HG02642 (cell line): ENCODE measurements at regions not wholly inside any gene's neighbourhood (a gene's known extent, or its start where the extent isn't known, plus 50 kb on each side); places are given as distances from the start of the nearest gene placed in this dataset.

Experiments
- ATAC-seq: cut with Tn5 transposase; IDR thresholded peaks from one replicate; pipeline ENCODE4 v1.9.1; 2021; ENCODE audit warnings: mild to moderate bottlenecking; ENCODE audit not compliant: unreplicated experiment, poor library complexity

- no peak for ATAC-seq
These were observed 454.5 kb downstream of the SUCLA2 start for GRCh38 chr13:47546391-47547225.

GRCh38 chr13:47545201-47546024, 455.7 kb downstream of the SUCLA2 start:
- no peak for ATAC-seq

GRCh38 chr13:47539317-47539716, 461.8 kb downstream of the SUCLA2 start:
- no peak for ATAC-seq

GRCh38 chr13:47523771-47524170, 477.3 kb downstream of the SUCLA2 start:
- ATAC-seq: no peak

GRCh38 chr13:47521890-47522487, 479.1 kb downstream of the SUCLA2 start:
- no peak for ATAC-seq

GRCh38 chr13:47519626-47520025, 481.4 kb downstream of the SUCLA2 start:
- no peak for ATAC-seq

- no peak for ATAC-seq
These were observed 482.5 kb downstream of the SUCLA2 start for GRCh38 chr13:47518530-47518929.

- ATAC-seq: no peak
These were observed 489.4 kb downstream of the SUCLA2 start for GRCh38 chr13:47511647-47512046.

- ATAC-seq: no peak
These were observed 492.4 kb downstream of the SUCLA2 start for GRCh38 chr13:47508527-47509228.

- no peak for ATAC-seq
These were observed 497.6 kb downstream of the SUCLA2 start for GRCh38 chr13:47503475-47503874.

GRCh38 chr13:47502166-47502565, 498.9 kb downstream of the SUCLA2 start:
- no peak for ATAC-seq

GRCh38 chr13:47499358-47500150, 501.5 kb downstream of the SUCLA2 start:
- no peak for ATAC-seq

- ATAC-seq: no peak
These were observed 516.5 kb downstream of the SUCLA2 start for GRCh38 chr13:47484548-47484947.

GRCh38 chr13:47481536-47481935, 519.5 kb downstream of the SUCLA2 start:
- ATAC-seq: no peak

GRCh38 chr13:47480951-47481350, 520.1 kb downstream of the SUCLA2 start:
- no peak for ATAC-seq

- ATAC-seq: no peak
These were observed 521.0 kb downstream of the SUCLA2 start for GRCh38 chr13:47480121-47480520.

- no peak for ATAC-seq
These were observed 522.1 kb downstream of the SUCLA2 start for GRCh38 chr13:47478985-47479384.

GRCh38 chr13:47475441-47475948, 525.6 kb downstream of the SUCLA2 start:
- no peak for ATAC-seq

- ATAC-seq: no peak
These were observed 526.2 kb downstream of the SUCLA2 start for GRCh38 chr13:47474839-47475238.
